BE2C (cell line): ENCODE measurements at regions not wholly inside any gene's neighbourhood (a gene's known extent, or its start where the extent isn't known, plus 50 kb on each side); places are given as distances from the start of the nearest gene placed in this dataset.

Source experiments
- DNase-seq: peaks from one replicate; pipeline ENCODE4 v3.0.0-alpha.2; 2020
- H3K27me3 ChIP-seq: fragments of 250-450 bp; sonication (Bioruptor Pico); 2 replicates; pipeline ENCODE4 v1.5.1; 2020; ENCODE audit warnings: mild to moderate bottlenecking
- H3K36me3 ChIP-seq: fragments of 250-450 bp; sonication (Bioruptor Pico); 2 replicates; pipeline ENCODE4 v1.5.1; 2020; ENCODE audit warnings: mild to moderate bottlenecking
- H3K4me1 ChIP-seq: fragments of 250-450 bp; sonication (Bioruptor Pico); 2 replicates; pipeline ENCODE4 v1.5.1; 2020
- H3K4me3 ChIP-seq: 2 replicates; pipeline ENCODE4 v1.5.1; 2011; ENCODE audit warnings: low read depth, low read length
- H3K9me3 ChIP-seq: fragments of 250-450 bp; sonication (Bioruptor Pico); 2 replicates; pipeline ENCODE4 v1.5.1; 2020
- TF ChIP-seq, protein P1 (sequence below): IDR thresholded peaks from 2 replicates; pipeline ENCODE4 v1.5.1; 2012; ENCODE audit warnings: mild to moderate bottlenecking, low read depth, low read length

GRCh38 chr2:145108959-145109710 is 589.2 kb upstream of the ZEB2 start:
- Histone ChIP-seq H3K36me3 (no peaks in the 10 kb centered on the region), H3K27me3 (no peaks in the 10 kb centered on the region), H3K9me3 (no peaks in the 10 kb centered on the region), H3K4me1 (no peaks in the 10 kb centered on the region), H3K4me3 (no peak overlapping the region)
- TF ChIP-seq, protein P1, sequence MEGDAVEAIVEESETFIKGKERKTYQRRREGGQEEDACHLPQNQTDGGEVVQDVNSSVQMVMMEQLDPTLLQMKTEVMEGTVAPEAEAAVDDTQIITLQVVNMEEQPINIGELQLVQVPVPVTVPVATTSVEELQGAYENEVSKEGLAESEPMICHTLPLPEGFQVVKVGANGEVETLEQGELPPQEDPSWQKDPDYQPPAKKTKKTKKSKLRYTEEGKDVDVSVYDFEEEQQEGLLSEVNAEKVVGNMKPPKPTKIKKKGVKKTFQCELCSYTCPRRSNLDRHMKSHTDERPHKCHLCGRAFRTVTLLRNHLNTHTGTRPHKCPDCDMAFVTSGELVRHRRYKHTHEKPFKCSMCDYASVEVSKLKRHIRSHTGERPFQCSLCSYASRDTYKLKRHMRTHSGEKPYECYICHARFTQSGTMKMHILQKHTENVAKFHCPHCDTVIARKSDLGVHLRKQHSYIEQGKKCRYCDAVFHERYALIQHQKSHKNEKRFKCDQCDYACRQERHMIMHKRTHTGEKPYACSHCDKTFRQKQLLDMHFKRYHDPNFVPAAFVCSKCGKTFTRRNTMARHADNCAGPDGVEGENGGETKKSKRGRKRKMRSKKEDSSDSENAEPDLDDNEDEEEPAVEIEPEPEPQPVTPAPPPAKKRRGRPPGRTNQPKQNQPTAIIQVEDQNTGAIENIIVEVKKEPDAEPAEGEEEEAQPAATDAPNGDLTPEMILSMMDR, result no peak
- no peak for DNase-seq

DNA sequence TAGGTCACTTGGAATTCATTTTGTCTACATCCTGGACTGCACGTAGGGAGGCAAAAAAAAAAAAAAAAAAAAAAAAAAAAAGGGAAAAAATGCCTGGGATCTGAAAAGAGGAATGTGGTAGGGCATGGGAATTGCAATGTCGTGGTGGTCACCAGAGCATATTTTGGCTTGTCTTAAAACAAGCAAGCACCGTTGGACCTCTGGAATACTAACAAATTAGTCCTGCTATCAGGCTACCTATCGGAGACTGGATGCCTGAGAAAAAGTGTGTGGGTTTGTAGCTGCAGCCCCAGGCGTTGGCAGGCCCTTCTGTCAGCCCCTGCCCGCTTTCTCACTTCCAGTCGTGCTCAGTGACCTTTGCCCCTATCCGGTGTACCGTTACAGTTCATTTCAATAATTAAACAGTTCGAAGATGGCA is 588.5 kb upstream of the ZEB2 start:
- TF ChIP-seq, protein P1, result no peak
- DNase-seq, result peak; percentile 31
- Histone ChIP-seq H3K36me3 (no peaks in the 10 kb centered on the region), H3K4me1 (no peaks in the 10 kb centered on the region), H3K4me3 (no peak overlapping the region), H3K9me3 (no peaks in the 10 kb centered on the region), H3K27me3 (no peaks in the 10 kb centered on the region)

- H3K36me3 ChIP-seq, result no peaks in the 10 kb centered on the region
- no peaks in the 10 kb centered on the region for H3K27me3 ChIP-seq
- H3K9me3 ChIP-seq, result no peaks in the 10 kb centered on the region
- no peak overlapping the region for H3K4me3 ChIP-seq
- no peak for DNase-seq
- TF ChIP-seq, protein P1, result no peak
- no peaks in the 10 kb centered on the region for H3K4me1 ChIP-seq
Observed at GRCh38 chr2:145106293-145106692, 586.4 kb upstream of the ZEB2 start.

DNA sequence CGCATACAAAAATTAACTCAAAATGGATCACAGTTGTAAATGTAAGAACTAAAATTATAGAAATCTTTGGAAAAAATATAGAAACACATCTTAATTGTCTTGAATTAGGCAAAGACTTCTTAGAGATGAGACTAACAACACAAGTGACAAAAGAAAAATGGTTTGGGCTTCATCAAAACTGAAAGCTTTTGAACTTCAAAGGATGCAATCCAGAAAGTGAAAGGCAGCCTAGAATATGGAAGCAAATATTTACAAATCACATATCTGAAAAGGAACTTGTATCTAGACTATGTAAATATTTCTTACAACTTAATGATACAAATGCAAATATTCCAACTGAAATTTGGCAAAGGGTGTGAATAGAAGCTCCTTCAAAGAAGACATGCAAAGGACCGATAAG is 582.8 kb upstream of the ZEB2 start:
- H3K36me3 ChIP-seq, result no peaks in the 10 kb centered on the region
- TF ChIP-seq, protein P1, result no peak

GRCh38 chr2:145100301-145100700 is 580.4 kb upstream of the ZEB2 start:
- H3K27me3 ChIP-seq, result no peaks in the 10 kb centered on the region
- no peaks in the 10 kb centered on the region for H3K36me3 ChIP-seq
- no peak overlapping the region for H3K4me3 ChIP-seq
- H3K9me3 ChIP-seq, result no peaks in the 10 kb centered on the region
- no peaks in the 10 kb centered on the region for H3K4me1 ChIP-seq
- TF ChIP-seq, protein P1, result no peak
- DNase-seq, result no peak

More for the DNA sequence above, 582.8 kb upstream of the ZEB2 start:
- no peaks in the 10 kb centered on the region for H3K9me3 ChIP-seq
- H3K27me3 ChIP-seq, result no peaks in the 10 kb centered on the region
- H3K4me3 ChIP-seq, result no peak overlapping the region
- H3K4me1 ChIP-seq, result no peaks in the 10 kb centered on the region
- DNase-seq, result no peak

- no peaks in the 10 kb centered on the region for H3K4me1 ChIP-seq
- no peaks in the 10 kb centered on the region for H3K9me3 ChIP-seq
- no peaks in the 10 kb centered on the region for H3K27me3 ChIP-seq
- no peak for DNase-seq
- no peaks in the 10 kb centered on the region for H3K36me3 ChIP-seq
- H3K4me3 ChIP-seq, result no peak overlapping the region
- TF ChIP-seq, protein P1, result no peak
Observed at GRCh38 chr2:145096582-145096981, 576.7 kb upstream of the ZEB2 start.
